Smooth muscle cell of the brain vasculature (primary cell): ENCODE measurements at regions not wholly inside any gene's neighbourhood (a gene's known extent, or its start where the extent isn't known, plus 50 kb on each side); places are given as distances from the start of the nearest gene placed in this dataset.

ENCODE experiments used
- DNase-seq: peaks from one replicate; pipeline ENCODE4 v3.0.0-alpha.2; 2012; ENCODE audit warnings: low read depth, low spot score

DNA sequence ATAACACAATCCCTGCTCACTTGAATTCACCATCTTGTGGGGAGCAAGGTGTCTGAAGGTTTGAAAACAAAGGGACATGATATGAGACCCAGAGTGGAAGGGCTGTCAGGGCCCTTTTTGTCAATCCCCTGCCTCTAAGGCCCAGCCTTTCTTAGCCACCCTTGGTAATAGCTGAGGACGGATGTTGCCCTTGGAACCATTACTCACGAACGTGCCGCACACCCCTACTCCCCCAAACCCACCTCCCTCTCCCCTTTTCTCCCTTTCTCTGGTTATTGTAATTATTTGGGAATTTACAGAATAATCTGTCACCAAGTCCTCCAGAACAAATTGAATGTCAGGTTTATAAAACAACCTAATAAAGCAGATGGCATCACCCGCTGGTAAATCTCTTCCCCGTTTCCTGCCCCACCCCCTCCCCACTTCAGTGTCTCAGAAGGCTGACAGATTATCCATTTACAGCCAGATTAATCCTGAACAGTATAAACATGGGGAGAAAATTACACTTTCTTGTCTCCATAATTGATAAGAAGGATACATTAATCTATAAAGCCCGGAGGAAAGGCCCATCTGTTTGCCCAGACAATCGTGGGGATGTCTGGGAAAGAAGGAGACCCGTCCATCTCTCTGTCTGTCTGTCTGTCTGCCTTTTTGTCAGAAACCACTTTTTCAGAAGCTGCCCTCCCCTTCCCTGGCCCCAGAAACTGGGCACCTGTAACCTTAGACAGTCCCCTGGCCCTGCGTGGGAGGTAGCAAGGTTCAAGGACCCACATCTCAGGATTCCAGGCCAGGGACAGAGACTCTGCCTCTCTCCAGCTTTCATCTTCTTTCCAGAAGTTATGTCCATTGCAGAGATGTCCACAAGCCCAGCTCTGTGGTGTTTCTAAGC is 60.6 kb upstream of the CD34 start:
- no peak for DNase-seq

DNA sequence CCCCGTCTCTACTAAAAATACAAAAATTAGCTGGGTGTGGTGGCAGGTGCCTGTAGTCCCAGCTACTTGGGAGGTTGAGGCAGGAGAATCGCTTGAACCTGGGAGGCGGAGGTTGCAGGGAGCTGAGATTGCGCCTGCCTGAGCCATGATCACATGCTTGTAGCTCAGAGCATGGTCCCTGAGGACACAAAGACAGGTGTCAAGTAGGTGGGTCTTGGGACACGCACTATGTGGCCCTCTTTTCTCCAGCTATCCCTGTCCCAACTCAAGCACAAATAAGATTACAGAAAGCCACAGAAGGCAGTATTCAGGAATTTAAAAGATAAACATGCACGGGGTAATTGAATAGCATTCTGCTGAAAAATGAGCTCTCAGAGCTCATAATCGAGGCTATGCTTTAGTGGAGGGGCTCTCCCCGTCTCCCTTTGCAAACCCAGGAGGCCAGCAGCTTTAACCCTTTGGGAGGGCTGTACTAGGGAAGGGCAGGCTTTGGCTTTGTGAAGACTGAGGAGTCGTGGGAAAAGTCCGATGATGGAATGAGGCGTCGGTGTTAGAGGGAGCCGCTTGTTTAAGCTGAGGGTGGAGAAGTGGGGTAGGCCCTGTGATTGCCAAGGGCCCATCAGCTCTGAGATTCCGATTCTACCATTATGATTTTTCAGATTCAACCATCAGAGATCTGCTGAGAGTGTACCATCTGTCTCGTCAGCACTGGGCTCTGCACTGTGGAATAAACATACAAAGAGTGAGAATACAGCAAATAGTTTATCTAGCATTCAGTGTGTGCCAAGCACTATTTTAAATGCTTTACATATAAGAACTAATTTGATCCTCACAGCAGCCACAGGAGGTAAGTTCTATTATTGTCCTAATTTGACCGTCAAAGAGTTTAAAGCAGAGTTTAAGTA is 59.7 kb upstream of the CD34 start:
- no peak for DNase-seq

DNA sequence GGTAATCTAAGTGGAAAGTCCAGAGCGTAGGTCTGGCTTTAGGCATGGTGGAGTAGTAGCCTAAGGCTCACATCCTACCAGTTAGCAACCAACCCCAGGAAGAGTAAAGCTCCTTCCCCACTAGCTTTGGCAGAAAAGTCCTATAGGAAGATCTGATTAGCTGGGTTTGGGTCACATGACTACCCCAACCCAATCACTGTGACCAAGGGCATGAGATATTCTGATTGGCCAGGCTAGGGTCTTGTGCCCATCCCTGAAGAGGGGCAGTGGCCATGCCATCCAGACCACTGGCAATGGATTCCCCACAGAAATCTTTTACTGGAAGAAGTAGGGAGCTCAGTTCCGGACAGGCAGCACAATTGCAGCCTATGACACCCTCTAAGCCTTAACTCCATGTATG is 58.6 kb upstream of the CD34 start:
- DNase-seq = no peak

DNA sequence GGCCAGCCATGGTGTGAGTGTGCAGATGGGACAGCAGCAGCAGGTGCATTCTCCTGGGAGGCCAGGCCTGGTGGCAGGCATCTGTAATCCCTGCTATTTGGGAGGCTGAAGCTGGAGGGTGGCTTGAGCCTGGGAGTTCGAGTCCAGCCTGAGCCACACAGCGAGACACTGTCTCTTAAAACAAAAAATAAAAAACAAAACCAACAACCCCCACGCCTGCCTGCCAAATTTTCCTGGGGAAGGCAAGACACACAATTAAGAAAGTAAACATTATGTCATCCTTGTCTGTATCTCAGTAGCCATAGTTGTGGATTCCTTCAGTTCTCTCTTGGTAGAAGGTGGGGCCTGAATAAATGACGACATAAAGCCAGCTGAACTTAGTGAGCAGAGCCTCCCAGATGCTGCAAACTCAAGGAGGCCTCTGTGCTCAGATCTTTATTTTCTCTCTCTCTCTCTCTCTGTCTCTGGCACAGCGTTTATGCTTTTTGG is 57.6 kb upstream of the CD34 start:
- DNase-seq = no peak

DNA sequence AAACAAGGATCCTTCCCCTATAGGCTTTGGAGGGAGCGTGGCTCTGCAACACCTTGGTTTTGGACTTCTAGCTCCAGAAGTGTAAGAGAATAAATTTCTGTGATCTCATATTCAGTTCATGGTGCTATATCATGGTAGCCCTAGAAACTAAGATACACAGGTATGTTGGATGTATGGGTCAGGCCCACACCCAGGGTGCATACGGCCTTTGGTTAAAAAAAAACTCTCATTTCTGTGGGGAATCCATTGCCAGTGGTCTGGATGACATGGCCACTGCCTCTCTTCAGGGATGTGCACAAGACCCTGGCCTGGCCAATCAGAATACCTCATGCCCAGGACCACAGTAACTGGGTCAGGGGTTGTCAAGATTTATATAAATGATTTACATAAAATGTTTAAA is 56.8 kb upstream of the CD34 start:
- no peak for DNase-seq

DNA sequence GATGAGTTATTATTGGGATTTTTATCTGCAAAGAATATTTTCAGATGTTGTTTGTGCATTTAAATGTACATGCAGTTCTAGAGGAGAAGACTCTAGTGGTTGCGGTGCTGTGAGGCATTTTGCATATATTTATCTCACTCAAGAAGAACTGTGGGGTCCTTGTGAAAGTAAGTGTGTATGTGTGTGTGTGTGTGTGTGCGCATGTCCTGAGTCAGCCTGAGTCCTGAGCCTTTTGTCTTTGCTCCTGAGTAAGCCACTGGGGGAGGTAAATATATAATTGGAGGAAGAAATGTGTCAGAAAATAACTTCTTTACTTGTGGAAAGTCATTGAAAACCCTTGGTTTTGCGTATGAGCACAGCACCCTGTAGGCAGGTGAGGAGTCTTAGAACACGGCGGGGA is 55.6 kb upstream of the CD34 start:
- DNase-seq = no peak

DNA sequence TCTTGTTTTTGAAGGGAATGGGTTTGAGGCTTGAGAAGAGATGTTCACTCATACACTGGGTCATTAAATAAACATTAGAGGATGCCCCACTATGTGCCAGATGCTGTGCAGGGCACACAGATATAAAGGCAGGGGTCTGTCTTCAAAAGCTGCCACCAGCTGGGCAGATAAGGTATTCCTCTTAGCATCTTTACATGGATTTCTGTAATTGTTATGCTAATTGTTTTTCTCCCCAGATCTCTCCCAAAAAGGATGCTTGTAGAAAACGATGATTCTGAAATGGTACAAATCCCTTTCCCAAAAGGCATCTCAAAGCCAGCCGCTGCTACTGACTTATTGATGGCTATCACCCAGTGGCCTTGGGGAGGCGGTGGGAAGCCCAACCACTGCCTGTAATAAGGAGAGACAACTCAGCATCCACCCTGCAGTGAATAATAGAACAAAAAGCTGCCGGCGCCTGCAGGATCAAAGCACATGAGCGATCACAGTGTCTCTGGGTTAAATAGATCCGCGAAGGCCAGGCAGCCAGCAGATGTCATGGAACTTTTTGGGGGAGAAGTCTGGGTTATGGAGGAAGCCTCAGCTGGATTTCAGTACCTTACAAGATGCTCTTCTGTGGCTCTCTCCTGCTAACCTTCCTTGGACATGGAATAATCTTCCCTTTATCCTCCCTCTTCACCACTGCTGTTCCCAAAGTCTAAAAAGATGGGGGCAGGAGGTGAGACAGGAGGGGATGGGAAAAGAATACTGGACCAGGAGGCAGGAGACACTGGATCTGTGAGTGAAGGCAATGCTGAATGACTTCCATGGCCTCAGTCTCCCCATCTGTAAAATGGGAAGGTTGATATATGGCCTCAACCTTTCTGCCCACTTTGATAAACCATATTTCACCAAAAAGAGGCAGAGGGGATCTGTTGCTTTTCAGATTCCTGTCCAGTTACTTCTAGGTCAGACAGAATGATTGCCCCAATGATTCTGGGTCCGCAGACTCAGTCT is 54.8 kb upstream of the CD34 start:
- no peak for DNase-seq

DNA sequence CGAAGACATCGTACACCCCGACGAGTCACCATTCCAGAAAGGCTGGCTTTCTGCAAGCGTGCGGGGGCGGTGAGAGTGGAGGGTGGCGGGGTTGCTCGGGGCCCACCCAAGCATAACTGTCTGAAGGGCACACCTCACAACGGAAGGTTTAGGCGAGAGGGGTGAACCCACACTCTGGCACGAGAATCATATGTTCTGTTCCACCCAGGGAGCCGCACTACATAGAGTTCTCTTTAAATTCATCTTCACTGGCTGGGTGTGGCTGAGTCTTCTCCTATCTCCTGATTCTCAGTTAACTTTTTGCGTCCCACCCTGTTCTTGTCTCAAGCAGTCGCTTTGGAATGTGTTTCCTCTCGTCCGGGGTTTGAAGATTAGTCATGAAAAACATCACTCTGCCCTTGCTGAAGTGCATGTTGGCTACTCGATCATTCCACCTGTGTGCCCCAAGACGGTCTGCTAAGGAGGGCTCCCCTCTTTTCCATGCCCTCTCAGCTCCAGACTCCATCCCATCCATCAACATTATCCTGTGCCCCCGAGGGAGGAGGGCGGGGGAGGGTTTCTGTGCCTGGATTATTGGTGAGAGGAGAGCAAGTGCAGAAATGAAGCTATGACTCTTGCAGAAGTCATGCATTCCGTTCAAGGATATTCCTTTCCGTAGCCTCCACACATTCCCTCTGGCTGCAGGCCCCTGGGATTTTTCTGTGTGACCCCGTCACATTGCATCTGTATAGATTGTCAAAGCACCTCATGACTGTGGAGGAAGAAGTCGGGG is 53.5 kb upstream of the CD34 start:
- no peak for DNase-seq

DNA sequence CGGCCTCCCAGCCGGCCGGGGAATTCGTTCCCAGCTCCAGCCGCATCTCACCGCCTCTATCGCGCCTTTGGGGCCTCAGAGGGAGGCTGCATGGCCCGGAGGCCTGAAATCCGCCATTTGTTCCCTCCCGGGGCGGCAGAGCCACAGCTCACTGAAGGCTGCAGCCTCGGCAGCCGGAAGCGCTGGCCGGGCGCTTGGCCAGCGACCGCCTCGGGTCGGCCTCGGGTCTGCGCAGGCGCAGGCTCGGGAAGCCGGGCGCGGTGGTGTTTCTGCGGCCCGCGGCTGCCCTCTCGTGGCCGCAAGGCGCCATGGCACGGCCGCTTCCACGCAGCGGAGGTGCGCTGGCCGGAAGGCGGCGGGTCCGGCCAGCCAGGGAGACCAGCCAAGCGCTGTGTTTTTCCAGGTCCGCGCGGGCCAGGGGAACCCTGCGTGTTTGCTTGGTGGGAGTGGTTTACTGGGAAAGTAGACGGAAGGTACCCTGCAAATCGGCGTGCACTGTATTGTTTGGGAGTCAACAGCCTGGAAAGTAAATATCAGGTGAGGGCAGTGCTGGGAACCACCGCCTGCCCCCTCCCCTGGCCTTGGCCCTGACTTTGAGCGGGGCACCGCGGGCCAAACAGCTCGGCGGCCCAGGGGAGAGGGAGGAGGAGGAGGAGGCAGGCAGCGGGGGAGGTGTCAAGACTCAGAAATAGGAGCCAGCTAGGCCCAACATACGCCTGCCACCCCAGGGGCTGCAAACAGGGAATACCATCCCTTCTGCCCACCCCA is 52.7 kb upstream of the CD34 start:
- peak; percentile 72 for DNase-seq

DNA sequence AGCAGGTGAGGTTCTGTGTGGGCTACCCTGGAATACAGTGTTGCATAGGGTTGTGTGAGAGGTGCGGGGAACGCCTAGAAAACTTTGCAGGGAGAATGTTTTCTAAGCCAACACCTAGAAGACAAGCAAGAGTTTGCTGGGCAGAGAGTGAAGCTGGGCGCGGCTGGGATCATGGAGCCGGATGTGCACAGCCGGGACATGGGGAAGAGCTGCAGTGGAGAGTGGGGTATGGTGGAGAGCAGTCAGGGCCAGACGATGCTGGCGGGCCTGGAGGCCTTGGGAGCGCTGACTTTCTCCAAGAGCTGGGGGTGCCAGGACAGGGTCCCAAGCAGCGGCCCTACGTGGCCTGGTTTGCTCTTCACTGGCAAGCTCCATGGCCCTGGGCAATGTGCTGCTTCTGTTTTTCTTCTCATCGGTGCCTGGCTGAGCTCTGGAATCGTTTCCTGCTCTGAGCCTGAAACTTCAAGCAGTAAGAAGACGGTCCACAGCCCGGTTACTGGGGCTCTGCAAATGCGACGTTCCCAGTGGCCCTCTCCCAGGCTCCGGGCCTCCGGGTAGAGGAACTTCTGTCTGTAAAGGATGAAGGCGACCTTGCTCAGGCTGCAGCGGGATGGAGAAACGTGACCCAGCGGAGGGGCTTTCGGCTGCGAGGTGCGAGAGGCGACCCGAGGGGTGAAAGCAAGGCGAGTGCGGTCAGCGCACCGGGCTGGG is 51.9 kb upstream of the CD34 start:
- DNase-seq = no peak
